ENCODE measurements at regions not wholly inside any gene's neighbourhood (a gene's known extent, or its start where the extent isn't known, plus 50 kb on each side); places are given as distances from the start of the nearest gene placed in this dataset.

DNA sequence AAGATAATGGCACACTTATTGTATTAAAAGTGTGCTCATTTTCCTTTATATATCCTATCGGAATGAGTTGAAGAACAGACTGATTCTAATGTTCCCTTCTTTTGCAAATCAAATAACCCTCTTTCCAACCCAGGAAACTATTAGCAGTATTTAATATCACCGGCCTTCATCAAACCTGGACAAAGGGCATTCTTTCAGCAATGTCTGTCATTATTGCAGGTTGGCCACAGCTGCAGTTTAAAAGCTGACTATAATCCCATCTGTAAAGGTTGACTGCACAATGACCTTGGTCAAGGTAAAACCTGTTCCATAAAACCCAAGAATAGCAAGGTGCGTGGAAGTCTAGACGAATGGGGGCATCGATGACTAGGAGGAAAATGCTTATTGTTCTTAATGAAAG, 472.3 kb upstream of the SOX5 start:
- TF ChIP-seq POLR2A (IDR thresholded peaks at IDR 0.05; ENCODE audit: borderline replicate concordance, extremely low read depth, insufficient read depth, insufficient read length): no peak
- TF ChIP-seq, protein P1, sequence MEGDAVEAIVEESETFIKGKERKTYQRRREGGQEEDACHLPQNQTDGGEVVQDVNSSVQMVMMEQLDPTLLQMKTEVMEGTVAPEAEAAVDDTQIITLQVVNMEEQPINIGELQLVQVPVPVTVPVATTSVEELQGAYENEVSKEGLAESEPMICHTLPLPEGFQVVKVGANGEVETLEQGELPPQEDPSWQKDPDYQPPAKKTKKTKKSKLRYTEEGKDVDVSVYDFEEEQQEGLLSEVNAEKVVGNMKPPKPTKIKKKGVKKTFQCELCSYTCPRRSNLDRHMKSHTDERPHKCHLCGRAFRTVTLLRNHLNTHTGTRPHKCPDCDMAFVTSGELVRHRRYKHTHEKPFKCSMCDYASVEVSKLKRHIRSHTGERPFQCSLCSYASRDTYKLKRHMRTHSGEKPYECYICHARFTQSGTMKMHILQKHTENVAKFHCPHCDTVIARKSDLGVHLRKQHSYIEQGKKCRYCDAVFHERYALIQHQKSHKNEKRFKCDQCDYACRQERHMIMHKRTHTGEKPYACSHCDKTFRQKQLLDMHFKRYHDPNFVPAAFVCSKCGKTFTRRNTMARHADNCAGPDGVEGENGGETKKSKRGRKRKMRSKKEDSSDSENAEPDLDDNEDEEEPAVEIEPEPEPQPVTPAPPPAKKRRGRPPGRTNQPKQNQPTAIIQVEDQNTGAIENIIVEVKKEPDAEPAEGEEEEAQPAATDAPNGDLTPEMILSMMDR (IDR thresholded peaks at IDR 0.05 in 2 of 3, conservative IDR thresholded peaks at IDR 0.05 in 1 of 3; ENCODE audit: borderline replicate concordance in 1 of 3, insufficient read depth in 1 of 3, low read depth in 2 of 3, low read length in 2 of 3): no peak
- TF ChIP-seq ELF1 (IDR thresholded peaks at IDR 0.05; ENCODE audit: borderline replicate concordance, low read depth): no peak
- TF ChIP-seq EGR1 (IDR thresholded peaks at IDR 0.05; ENCODE audit: low read depth): no peak
- TF ChIP-seq, protein P2, sequence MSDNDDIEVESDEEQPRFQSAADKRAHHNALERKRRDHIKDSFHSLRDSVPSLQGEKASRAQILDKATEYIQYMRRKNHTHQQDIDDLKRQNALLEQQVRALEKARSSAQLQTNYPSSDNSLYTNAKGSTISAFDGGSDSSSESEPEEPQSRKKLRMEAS (IDR thresholded peaks at IDR 0.05): no peak
- TF ChIP-seq EZH2 (IDR thresholded peaks at IDR 0.05): no peak
- no peak for TF ChIP-seq TCF7L2 (IDR thresholded peaks at IDR 0.05; ENCODE audit: borderline replicate concordance, extremely low read depth, insufficient read depth, insufficient read length)
- no peak for TF ChIP-seq SP1 (IDR thresholded peaks at IDR 0.05; ENCODE audit: low read depth)
- TF ChIP-seq POLR2AphosphoS5 (IDR thresholded peaks at IDR 0.05; ENCODE audit: low read depth, low read length): no peak

Measured in HCT116 (cell line).